DMS53 treated with DMSO at 0.1 percent for 48 hours (cell line): ENCODE measurements at regions not wholly inside any gene's neighbourhood (a gene's known extent, or its start where the extent isn't known, plus 50 kb on each side); places are given as distances from the start of the nearest gene placed in this dataset.

Experiments
- DNase-seq: peaks from one replicate; lab custom pipeline; 2025; ENCODE audit not compliant: unreplicated experiment; lab: John Stamatoyannopoulos, UW

- no peak for DNase-seq
These were observed 281.8 kb upstream of the SOX5 start for GRCh38 chr12:24231298-24231697.

DNA sequence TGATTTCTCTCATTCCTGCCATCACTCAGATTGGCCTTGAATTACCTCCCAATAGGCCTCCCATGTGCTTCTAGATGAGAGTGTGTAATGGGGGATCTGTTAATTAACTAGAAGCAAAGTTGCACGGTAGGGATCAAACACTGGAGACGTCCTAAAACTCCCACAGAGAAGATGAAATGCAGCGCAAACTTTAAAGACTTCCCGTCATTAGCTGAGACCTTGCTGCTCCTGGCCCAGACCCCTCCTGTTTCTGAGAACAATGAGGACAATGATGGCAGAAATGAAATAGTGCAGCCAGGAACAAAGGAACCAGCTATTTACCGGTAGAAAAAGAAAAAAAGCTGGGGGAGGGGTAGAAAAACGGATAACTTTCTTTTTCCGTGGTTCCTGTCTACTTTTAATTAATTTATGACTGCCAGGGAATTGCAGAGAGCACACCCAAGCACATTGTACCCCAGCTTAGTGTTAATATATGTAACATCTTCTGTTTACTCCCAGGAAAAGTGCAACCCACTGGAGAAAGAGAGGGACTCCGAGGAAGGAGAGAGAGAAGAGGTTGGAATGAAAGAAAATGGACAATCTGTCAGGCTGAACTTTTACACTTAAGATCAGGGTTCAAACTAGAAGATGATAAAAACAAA, 280.7 kb upstream of the SOX5 start:
- no peak for DNase-seq

GRCh38 chr12:24229031-24229700, 279.7 kb upstream of the SOX5 start:
- DNase-seq, result no peak

DNA sequence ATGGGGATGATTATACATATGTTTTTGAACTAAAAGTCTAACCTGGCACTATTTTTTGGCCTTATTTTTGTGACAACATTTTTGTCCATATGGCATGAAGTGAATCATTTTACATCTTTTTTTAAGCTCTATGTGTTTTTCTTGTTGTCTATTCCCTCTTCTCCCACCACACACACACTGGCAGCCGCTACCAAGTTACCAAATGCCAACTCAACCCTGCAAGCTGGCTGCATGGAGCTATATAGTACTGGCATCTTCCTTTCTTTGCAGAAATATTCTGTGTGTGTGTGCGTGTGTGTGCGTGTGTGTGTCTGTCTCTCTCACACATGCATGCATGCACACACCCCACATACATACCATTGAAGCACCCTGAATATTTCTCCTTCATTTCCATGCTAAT, 278.9 kb upstream of the SOX5 start:
- DNase-seq, result no peak

GRCh38 chr12:24227551-24227950, 278.1 kb upstream of the SOX5 start:
- peak; percentile 88 for DNase-seq

DNA sequence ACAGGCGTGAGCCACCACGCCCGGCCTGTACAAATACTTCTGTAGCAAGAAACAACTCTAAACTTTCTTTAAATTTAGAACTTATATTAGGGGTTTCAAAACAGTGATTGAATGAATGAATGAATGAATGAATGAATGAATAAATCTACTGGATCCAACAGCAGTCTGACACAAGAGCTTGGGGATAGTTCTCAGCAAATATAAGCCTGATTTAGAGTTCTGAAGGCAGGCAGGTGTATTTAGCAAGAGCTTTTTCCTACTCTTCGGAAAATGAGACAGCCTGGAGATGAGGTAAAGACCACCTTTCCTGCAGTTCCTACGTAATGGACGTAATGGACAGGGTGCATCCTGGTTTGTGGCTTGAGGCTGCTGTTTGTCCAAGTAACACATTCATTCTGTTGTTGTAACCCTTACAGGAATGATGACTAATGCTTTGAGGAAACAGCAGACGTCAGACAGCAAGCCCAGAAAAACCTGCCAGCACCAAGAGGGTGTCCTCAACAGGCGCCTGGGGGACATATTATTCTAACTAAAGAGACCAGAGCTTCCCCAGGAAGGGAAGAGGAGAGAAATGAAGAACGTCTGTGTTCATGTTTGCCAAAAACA, 277.4 kb upstream of the SOX5 start:
- peak; percentile 100 for DNase-seq

DNA sequence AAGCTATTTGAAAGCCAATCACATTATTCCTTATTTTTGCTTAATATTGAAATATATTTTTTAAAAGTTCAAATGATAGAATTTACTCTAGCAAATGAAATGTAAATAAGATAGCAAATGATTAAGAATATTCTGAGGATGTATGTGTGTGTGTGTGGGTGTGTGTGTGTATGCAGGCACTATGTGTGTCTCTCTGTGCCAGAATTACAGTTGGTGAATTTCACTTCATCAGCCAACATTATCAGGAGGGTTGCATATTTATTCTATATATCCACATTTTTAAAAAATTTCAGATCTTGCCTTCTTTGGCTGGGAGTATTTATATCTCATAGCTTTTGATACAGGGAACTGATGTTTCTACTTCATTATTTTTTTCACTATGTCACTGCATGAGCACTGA, 274.9 kb upstream of the SOX5 start:
- no peak for DNase-seq

- DNase-seq, result no peak
These were observed 274.5 kb upstream of the SOX5 start for GRCh38 chr12:24223926-24224325.

DNA sequence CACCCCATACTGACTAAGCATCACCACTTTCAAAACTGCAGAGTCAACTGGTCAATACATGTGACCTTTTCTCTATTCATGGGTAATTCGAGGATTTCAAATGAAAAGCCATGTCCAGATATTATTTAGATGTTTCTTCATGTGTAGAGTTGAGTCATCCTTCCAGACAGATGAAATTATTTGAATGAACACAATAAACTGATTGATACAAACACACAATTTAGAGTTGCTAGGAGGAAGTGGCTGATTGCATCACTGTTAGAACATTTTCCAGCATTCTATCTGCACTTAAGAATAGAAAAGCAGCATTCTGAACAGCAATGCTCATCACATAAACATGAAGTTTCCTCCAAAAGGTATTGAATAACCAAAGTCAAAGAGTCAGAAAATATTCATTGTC, 273.5 kb upstream of the SOX5 start:
- no peak for DNase-seq

DNA sequence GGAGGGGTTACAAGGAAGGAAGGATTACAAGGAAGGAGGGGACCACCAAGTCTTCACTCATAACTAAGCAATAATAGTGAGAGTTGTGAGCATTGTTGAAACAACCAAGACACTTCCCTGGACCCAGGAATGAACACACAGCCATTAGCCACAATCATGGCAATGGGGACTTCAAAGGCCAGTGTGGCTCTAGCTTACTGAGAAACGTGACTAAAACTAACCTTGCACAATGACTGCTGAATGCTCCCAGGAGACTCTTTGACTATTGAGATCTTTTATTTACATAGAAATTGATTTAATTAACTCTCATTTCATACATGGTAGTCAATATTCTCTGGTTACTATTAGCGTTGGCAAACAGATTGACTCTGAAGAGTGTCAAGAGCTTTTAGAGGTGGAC, 263.0 kb upstream of the SOX5 start:
- DNase-seq, result no peak

DNA sequence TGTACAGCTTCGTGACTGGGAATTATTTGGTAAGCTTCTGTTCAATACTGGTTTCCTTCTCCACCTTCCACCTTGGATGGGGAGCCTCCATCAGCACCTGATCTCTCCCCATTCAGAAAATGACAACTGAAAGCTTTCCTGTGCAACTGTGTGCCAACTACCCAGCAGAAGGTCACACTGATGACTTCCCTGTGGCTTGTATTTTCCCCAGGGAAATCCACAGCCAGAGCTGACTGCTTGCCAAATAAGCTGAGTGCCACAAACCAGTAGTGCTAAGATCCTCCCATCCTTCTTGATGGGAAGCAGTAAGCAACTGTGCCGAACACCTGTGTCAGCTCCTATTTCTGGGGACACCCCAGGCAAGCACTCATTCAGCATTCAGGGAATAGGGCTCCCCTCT, 257.2 kb upstream of the SOX5 start:
- no peak for DNase-seq

- peak; percentile 98 for DNase-seq
These were observed 251.9 kb upstream of the SOX5 start for GRCh38 chr12:24201258-24201970.

DNA sequence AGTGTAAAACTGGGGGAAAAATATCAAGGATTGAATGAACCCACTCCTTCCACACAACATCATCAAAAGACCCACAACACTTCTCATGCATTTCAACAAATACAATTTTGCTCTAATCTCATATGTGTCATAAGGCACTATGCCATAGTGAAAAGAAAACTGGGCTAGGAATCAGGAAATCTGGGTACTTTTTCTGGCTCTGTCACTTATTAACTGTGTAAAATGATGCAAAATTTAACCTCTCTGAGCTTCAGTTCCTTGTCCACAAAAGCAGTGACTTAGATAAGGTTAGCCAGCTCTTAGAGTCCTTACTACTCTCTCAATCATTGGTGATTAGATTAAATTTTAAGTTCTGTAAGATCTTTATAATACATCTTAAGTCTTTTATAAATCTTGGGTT, 250.5 kb upstream of the SOX5 start:
- no peak for DNase-seq

GRCh38 chr12:24198936-24199671, 249.6 kb upstream of the SOX5 start:
- DNase-seq, result no peak

GRCh38 chr12:24198070-24198469, 248.6 kb upstream of the SOX5 start:
- no peak for DNase-seq

- DNase-seq, result no peak
These were observed 248.1 kb upstream of the SOX5 start for GRCh38 chr12:24197532-24197931.

DNA sequence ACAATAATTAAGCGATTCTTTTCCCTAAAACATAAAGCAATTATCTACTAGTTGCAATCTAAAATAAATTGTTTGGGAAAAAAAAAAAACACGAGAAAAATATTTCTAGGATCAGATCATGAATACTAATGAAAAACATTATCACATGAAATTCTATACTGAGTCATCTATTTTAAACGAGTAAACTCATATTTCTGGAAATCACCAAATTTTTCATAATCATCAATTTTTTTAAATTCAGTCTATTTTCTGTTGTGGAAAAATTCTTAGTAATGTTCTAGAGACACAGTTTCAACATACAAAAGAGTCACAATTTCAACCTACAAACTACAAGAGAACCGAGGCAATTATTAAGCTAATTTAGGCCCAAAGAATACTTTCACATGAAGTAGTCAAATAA, 245.6 kb upstream of the SOX5 start:
- no peak for DNase-seq

- no peak for DNase-seq
These were observed 241.6 kb upstream of the SOX5 start for GRCh38 chr12:24191117-24191516.

DNA sequence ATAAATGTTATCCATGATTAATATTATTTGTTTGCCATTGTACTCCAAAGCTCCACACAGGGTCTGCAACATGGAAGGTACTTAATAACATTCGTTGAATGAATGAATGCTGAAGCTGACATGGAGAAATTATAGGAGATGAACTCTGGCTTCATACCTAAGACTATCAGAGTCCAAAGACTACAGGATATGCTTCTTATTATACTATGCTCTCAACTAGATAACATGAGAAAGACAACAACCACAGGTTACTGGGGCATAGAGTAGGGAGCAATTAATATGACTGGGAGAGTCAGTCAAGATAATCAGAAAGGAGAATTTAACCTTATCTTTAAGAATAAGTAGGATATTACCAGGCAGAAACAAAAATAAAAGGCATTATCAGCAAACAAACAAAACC, 236.3 kb upstream of the SOX5 start:
- DNase-seq, result peak; percentile 89

- peak; percentile 82 for DNase-seq
These were observed 228.4 kb upstream of the SOX5 start for GRCh38 chr12:24177889-24178288.

DNA sequence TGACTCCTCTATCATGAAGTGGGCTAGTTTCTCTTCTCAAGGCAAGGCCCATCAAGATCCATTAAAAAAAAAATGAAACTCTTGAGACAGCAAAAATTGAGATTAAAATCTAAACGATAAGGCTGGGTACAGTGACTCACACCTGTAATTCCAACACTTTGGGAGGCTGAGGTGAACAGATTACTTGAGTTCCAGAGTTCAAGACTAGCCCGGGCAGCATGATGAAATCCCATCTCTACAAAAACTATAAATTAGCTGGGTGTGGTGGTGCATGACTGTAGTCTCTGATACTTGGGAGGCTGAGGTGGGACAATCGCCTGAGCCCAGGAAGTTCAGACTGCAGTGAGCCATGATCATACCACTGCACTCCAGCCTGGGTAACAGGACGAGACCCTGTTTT, 226.5 kb upstream of the SOX5 start:
- DNase-seq, result no peak
